ENCODE measurements at regions not wholly inside any gene's neighbourhood (a gene's known extent, or its start where the extent isn't known, plus 50 kb on each side); places are given as distances from the start of the nearest gene placed in this dataset.

DNA sequence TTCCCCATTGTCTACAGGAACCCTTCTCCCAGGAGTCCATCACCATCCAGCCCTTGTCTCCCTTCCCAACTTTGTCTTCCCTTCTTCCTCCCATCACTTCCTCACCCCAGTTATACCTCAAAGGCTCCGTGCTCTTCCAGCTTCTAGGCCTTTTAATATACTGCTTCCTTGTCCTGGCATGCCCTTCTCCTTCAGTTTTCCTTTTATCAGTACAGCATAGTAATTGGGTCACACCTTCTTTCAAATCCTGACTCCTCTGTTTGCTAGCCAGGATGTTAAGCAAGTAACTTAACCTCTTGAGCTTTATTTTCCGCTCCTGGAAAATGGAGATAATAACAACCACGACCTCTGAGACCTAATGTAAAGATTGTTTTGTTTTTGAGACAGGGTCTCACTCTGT lies 54.9 kb upstream of the PNRC1 start:
- TF ChIP-seq, protein P1, sequence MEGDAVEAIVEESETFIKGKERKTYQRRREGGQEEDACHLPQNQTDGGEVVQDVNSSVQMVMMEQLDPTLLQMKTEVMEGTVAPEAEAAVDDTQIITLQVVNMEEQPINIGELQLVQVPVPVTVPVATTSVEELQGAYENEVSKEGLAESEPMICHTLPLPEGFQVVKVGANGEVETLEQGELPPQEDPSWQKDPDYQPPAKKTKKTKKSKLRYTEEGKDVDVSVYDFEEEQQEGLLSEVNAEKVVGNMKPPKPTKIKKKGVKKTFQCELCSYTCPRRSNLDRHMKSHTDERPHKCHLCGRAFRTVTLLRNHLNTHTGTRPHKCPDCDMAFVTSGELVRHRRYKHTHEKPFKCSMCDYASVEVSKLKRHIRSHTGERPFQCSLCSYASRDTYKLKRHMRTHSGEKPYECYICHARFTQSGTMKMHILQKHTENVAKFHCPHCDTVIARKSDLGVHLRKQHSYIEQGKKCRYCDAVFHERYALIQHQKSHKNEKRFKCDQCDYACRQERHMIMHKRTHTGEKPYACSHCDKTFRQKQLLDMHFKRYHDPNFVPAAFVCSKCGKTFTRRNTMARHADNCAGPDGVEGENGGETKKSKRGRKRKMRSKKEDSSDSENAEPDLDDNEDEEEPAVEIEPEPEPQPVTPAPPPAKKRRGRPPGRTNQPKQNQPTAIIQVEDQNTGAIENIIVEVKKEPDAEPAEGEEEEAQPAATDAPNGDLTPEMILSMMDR (optimal IDR thresholded peaks at IDR 0.05 in 1 of 3, IDR thresholded peaks at IDR 0.05 in 1 of 3, conservative IDR thresholded peaks at IDR 0.05 in 1 of 3; ENCODE audit: extremely low read depth in 1 of 3, insufficient read depth in 2 of 3, low read length in 3 of 3), result no peak
- no peak for TF ChIP-seq EZH2 (IDR thresholded peaks at IDR 0.05; ENCODE audit: low read length)
